ENCODE measurements at regions not wholly inside any gene's neighbourhood (a gene's known extent, or its start where the extent isn't known, plus 50 kb on each side); places are given as distances from the start of the nearest gene placed in this dataset.

GRCh38 chr13:71378961-71379905 is 487.8 kb downstream of the DACH1 start:
- TF ChIP-seq TAF1 (IDR thresholded peaks at IDR 0.05; ENCODE audit: low read depth) (no peak), CTCF (IDR thresholded peaks at IDR 0.05; ENCODE audit: poor library complexity, severe bottlenecking) (no peak), EZH2 (IDR thresholded peaks at IDR 0.05; ENCODE audit: borderline replicate concordance, insufficient read depth, low read length, poor library complexity, severe bottlenecking) (no peak), RAD21 (conservative IDR thresholded peaks at IDR 0.05) (no peak), POLR2AphosphoS5 (IDR thresholded peaks at IDR 0.05) (no peak), MXI1 (conservative IDR thresholded peaks at IDR 0.05; ENCODE audit: poor library complexity, severe bottlenecking) (no peak), REST (IDR thresholded peaks at IDR 0.05; ENCODE audit: borderline replicate concordance) (no peak), EP300 (conservative IDR thresholded peaks at IDR 0.05; ENCODE audit: poor library complexity, severe bottlenecking) (no peak), SMC3 (conservative IDR thresholded peaks at IDR 0.05; ENCODE audit: poor library complexity) (no peak)

Data from neural cell (in vitro differentiated cells).